ENCODE measurements at regions not wholly inside any gene's neighbourhood (a gene's known extent, or its start where the extent isn't known, plus 50 kb on each side); places are given as distances from the start of the nearest gene placed in this dataset.

DNA sequence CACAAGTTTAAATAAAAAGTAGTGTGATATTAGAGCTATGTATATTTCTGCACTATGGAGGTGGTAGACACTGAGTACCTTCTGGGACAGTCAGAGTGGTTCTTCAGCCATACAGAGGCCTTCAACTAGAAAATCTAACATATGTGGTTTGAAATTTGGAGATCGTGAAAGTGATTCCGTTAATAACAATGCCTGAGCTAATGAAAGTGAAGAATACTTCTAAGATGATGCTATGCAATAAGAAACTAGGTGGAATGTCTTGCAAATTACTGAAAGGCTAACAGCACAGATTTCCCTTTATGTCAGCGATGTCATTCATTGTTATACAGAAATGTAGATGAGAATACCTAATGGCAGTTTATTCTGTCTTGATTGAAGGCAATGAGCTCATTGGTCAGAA is 1984.7 kb upstream of the RAG2 start:
- TF ChIP-seq EZH2 (IDR thresholded peaks at IDR 0.05; ENCODE audit: insufficient read depth, poor library complexity, severe bottlenecking), result no peak
- no peak for TF ChIP-seq EZH2phosphoT487 (IDR thresholded peaks at IDR 0.05; ENCODE audit: insufficient read depth, low read depth)

All from GM23248 (cell line).